NCI-H524 treated with DMSO at 0.1 percent for 48 hours (cell line): ENCODE measurements at regions not wholly inside any gene's neighbourhood (a gene's known extent, or its start where the extent isn't known, plus 50 kb on each side); places are given as distances from the start of the nearest gene placed in this dataset.
"Not testable (repeated sequence)": the region's sequence is repeated elsewhere in the genome, so short reads cannot be mapped to it uniquely, and the experiment has no call there.

ENCODE experiments used
- DNase-seq: peaks from one replicate; lab custom pipeline; 2025; lab: John Stamatoyannopoulos, UW

DNA sequence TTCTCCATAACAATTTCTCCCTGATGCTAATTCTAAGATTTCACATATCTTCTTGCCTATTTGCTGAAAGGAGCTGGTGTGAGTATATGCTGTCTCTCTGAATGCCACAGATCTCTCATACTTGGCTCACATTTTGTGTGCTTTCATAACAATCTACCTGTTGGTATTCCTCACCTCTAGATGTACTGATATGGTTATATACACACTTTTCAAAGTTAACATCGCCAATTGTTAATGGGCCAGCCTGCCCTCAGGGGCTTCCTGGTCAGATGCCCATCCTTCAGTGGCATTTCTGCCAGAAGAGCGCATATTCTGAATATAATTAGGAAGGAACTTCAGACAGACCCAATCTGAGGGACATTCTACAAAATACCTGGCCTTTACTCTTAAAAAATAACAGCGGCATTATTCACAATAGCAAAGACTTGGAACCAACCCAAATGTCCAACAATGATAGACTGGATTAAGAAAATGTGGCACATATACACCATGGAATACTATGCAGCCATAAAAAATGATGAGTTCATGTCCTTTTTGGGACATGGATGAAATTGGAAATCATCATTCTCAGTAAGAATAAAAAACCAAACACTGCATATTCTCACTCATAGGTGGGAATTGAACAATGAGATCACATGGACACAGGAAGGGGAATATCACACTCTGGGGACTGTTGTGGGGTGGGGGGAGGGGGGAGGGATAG is 123.9 kb upstream of the FAT1 start:
- not testable (repeated sequence) for DNase-seq

DNA sequence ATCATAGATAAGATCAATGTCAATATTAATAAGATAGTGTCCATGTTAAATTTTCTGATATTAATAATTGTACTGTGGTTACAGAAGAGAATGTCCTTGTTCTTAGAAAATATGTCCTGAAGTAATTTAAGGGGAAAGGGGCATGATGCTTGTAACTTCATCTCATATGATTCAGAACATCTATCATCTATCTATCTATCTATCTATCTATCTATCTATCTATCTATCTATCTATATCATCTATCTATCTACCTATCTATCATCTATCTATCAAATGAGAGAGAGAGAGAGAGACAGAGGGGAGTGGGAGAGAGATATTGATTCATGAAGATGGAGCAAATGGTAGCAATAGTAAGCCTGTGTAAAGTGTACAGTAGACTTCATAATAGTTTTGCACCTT is 124.8 kb upstream of the FAT1 start:
- DNase-seq = no peak

DNA sequence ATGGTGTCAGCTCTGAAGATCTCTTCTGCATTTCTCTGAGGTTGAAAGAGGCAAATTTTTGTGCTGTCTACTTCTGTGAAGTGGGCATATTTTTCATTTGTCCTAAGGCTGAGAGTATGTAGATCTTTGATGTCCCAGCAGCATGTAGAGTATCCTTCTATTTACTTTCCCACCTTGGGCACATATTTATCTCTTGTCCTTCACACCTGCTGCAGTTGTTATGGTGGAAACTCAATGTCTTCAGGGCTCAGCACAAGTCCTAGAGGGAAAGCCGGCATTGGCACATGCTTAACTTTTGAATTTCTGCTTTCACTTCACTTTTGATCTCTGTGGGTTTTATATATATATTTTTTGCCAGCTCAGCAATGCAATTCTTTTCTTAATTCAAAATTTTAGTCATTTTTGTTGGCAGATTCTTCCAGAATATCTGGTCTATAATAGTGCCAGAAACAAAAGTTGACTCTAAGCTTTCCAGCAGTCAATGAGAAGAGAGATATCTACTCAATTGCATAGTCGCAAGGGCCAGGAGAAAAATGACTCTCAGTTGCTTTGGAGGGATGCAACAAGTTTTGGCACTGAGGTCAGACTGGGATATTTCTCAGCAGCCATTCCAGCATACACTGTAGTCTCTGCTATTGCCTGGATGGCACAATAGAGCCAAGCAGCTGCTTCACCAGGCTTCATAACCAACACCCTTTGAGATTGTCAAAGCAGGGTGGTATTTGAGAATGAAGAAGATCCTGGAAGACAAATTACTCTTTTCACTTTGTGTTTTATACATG is 127.8 kb upstream of the FAT1 start:
- no peak for DNase-seq

DNA sequence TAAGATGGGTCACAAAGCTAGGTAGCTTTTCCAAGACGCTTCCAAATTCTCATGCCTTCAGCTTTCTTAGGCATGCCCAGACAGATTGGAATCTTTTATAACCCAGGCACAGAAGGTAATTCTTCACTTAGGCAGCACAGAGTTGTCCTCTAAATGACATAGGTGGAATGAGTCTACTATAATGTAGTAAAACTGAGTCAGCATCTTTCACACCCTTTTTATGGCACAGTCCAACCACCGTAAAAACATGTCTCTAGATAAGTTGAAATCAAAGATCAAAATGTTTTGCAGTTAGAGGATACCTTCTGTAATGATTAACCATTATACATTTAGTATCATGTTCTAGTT is 128.4 kb upstream of the FAT1 start:
- no peak for DNase-seq

DNA sequence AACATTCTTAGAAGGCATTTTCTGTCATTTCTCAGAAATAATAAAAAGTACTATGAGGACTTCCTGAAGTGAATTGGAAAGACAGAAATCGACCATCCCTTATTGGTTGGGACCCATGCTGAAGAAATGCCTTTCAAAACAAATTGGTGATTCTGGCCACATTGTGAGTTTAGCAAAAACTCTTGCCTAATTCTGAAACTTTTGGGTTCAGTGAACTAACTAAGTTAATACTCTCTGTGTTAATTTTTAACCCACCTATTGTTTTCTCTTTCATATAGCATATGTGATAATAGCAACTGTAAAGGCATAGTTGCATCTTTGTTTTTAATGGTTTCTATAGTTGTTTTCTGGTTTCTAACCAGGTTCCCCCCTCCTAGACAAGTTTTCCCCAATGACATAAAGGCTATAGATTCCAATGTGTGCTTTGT is 129.3 kb upstream of the FAT1 start:
- DNase-seq = no peak

DNA sequence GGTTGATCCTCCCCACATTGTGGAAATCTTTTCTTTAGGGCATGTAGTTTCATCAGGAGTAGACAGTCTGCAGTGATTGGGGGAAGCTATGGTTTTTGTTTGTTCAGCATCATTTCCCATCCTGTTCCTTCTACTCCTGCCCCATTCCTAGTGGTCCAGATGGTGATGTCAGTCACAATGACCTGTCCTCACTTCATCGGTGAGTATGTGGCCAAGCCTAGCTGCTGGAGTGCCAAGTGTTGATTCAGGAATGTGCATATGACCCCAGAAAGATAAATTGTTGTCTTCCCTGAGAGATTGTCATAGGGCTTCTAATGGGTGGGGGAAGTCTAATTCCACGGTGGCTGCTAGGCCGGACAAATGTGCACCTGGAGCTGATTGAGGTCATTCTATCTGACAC is 130.6 kb upstream of the FAT1 start:
- no peak for DNase-seq

DNA sequence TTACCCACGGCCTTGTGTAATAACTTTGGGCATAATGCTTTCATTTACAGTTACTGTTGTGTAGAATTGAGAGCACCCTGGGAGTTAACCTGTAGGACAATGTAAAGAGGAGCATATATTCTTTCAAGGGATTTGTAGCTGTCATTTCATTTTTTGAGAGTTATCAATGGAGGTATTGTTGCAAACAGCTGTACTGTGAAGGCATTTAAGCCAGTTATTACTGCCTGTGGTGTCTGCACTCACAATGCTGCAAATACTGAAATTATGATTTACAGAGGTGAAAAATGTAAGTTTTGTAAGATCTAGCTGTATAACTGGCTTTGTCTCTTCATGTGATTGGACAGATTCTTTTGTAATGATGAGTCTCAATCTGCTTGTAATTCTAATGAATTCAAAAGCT is 131.5 kb upstream of the FAT1 start:
- no peak for DNase-seq

DNA sequence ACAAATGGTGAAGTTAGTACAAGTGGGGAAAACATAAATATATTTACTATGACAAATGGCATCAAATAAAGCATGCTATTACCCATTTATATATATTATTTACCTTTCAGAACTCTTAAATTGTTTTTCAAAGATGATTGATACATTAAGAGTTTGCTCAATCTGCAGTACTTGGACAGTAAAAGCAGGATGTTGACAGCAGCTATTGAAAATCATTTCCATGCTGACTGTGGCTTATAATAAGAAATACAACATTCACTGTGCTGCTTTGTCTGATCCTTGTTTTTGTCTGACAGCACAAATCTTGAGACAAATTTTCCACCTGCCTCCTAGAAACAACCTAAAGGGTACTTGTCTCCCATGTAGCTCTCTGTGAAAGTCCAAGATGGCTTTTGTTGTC is 134.1 kb upstream of the FAT1 start:
- no peak for DNase-seq

DNA sequence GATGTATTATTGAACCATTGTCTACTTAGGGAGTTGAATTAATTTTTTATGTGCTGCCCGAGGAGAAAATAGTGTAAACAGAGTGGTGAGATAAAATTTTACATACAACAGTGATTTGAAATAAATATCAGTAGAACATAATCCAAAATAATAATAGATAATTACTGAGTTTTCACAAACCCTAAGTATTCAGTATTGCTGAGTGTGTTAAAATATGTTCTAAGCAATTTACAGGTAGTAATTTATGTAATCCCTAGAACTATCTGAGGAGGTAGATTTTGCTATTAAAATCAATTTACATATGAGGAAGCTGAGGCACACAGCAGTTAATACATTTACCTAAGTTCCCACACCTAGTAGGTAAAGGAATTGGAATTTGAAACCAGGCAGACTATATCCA is 134.7 kb upstream of the FAT1 start:
- no peak for DNase-seq

DNA sequence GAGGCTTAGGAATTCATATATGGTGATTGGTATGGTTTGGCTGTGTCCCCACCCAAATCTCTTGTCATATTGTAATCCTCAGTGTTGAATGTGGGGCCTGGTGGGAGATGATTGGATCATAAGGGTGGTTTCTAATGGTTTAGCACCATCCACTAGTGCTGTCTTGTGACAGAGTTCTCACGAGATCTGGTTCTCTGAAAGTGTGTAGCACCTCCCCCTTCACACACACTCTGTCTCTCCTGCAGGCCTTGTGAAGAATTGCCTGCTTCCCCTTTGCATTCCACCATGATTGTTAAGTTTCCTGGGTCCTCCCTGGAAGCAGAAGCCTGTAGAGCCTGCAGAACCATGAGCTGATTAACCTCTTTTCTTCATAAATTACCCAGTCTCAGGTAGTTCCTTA is 135.8 kb upstream of the FAT1 start:
- no peak for DNase-seq

DNA sequence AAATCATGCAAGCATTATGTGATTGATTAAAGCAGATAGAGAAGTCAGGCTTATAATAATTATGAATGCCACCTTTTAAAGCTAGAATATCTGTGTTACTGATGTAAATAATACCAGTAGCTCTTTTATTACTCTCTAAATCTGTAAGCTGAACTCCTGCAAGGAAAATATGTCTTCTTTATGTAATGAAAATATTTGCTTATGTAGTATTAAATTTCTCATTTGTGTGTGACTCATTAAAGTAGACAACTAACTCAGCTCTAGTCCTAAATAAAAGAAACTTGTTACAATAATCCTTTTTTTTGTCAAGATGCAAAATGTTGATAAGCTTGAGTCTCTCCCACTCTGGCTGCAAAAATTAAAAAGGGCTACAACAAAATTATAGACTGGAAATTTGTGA is 137.7 kb upstream of the FAT1 start:
- DNase-seq = no peak

DNA sequence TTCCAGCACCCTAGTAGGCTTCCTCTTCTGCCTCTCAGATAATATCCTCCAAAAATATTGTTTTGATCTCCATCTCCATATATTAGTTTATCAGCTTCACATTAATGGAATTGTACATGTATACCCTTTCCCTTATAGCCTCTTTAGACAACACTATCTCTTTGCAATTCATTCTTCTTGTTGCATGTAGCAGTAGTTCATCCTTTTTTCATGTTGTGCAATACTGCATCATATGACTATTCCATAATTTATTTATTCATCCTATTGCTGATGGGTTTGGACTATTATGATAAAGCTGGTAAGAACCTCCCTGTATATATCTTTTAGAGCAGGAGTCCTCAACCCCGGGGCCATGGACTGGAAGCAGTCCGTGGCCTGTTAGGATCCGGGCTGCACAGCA is 148.2 kb upstream of the FAT1 start:
- DNase-seq = no peak

DNA sequence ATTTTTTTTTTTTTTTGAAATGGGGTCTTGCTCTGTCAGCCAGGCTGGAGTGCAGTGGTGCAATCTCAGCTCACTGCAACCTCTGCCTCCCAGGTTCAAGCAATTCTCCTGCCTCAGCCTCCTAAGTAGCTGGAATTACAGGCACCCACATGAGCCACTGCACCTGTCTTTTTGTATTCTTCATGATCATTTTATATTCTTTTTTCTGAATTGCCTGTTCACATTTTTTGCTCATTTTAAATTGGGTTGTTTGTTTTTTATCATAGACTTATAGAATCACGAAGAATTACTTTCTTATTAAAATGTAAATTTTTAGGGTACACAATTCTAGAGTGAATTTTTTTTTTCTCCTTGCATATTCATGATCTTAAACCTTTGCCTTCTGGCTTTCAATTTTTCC is 149.4 kb upstream of the FAT1 start:
- not testable (repeated sequence) for DNase-seq

DNA sequence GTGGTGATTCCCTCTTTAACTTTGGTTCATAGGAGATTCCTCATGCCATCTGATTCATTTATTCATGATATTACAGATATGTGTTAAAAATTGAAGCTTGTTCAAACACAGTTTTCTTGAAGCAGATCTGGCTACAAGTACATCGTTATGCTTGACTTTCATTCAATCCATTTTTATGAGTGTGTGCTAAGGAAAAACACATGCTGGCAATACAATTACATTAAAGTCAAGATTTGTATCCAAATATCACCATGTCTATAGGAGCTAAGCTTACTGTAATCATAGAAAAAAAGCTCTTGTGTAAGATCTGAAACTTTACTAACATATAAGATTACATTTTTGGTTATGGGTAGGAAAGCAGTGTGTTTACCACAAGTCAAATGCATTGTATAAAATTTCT is 151.8 kb upstream of the FAT1 start:
- no peak for DNase-seq

DNA sequence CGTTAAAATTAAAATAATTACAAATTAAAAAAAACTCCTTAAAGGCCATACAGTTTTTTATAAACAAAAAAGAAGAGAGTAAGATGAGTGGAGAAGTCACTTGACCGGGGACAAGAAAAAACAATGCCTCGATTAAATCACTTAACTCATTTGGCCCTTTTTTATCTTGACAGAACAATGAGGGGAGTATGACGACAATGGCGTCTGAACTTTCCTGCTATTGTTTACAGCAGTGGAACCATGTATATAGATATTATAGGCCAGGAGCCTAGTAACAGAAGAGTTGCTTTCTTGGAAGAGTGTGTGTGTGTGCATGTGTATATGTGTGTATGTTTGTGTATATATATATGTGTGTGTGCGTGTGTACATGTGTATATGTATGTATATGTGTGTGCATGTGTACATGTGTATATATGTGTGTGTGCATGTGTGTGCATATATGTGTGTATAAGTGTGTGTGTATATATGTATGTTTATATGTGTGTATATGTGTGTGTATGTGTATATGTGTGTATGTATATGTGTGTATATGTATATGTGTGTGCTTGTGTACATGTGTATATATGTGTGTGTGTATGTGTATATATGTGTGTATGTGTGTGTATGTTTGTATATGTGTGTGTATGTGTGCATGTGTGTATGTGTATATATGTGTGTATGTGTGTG is 153.4 kb upstream of the FAT1 start:
- no peak for DNase-seq

DNA sequence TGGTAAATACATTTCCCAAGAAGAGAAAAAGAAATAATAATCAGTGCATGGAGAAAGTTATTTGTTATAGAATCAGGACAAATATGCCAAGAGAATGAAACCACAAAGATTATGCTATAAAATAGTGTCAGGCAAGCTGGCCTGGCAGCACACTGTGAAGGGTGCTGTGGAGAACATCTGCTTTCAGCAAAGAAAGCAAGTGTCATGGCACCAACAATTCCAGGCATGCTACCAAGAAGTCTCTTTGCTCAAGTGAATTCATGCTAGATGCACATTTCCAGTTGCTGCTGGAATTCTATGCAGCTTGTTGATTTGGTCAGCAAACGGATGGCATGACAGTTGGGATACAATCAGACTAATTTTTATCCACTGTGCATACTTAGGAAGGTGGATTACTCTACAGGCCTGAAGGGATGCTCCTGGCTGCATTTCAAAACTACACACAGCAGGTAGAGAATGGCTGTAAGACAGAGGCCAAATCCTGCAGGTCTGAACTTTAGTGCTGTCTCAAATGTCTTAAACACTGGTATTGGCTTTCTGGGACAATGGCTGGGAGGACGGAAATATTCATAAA is 154.6 kb upstream of the FAT1 start:
- no peak for DNase-seq

DNA sequence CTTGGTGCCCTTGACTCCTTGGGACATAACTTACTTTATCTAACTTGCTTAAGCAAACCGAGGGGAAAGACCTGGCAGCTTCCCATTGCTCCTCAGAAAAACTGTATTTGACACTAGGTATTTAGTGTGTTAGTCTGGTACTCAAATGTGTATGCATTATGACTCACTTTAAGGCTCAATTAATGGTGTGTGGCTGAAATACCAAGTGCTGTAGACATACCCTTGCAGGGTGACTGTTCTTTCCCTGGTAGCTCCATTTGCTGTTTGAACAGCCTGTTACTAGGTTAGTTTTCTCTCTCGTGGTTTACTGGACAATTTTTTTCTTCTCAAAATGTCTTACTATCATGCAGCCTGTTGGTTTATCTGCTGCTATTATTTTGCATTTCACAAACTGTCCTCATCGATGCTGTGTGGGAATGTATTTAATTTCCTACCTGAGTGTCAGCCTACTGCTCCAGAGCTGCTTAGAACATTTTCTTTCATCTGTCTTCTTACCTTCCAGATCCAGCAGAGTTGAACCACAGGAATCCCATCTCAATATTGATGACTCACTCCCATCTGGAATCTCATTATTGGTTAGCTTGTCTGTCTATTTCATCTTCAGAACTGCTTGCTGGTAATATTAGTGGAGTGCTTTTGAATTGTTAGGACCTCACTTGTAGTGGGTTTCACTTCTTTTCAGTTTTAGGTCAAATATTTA is 158.0 kb upstream of the FAT1 start:
- DNase-seq = no peak

DNA sequence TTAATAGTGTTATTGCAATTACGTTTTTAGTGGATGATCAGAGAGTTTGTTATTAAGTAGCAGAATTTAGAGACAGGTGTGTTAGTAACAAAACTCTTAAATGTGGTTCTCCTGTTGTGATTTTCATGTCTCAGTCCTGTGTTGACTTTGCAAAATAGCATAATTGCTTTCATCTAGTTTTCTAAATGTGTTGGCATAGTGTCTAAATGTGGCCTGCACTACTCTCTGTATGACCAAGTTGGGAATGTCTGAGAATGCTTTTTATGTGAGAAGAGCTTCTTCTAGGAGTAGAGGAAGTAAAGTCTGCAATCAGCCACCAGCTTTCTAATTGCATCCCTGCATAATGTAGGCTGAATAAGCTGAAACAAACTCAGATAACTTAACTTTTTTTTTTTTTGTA is 158.6 kb upstream of the FAT1 start:
- no peak for DNase-seq

DNA sequence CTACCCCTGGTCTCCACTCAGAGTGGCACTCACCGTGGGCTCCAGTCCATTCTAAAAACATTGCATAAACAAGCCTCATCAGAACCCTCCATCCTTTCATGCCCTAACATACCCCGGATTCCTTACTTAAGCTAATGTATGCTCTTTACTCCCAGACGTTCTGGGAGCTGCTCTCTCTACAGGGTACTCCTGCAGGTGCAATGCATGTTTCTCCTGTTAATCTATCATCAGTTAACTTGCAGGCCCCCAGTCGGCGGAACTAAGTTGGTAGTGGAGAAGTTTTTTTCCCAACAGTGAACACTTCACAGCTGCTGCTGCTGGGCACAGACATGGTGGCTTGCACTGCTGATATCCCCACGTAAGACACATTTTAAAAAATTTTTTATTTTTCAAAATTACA is 161.6 kb upstream of the FAT1 start:
- DNase-seq = no peak

DNA sequence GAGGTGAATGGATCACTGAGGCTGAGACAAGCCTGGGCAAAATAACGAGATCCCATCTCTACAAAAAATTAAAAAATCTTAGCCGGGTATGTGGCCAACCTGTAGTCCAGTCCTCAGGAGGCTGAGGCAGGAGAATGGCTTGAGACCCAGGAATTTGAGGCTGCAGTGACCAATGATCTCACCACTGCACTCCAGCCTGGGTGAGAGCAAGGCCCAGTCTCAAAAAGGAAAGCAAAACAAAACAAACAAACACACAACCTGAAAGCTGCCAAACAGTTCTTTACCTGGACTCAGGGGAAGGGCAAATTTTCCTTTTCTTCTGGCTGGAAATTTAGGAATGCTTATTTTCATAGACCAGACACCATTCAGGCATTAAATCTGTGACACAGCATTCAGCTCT is 163.1 kb upstream of the FAT1 start:
- no peak for DNase-seq

DNA sequence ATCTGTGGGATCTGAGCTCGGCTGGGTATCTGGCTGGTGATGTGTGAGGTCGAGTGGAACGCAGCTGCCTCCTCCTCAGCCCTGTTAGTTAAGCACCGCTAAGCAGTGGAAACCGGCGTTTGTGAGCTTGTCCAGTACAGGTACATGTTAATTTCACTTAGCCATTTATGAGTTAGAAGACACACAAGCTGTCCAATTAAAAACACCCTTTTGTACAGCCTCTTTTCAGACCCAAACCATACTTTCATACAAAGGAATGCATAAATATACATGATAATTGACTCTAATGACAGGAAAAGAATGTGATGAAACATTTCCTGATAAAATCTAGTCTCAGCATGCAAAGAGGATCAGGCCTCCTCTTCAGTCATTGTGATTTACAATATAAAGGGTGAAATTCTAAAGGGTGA is 163.6 kb upstream of the FAT1 start:
- no peak for DNase-seq

DNA sequence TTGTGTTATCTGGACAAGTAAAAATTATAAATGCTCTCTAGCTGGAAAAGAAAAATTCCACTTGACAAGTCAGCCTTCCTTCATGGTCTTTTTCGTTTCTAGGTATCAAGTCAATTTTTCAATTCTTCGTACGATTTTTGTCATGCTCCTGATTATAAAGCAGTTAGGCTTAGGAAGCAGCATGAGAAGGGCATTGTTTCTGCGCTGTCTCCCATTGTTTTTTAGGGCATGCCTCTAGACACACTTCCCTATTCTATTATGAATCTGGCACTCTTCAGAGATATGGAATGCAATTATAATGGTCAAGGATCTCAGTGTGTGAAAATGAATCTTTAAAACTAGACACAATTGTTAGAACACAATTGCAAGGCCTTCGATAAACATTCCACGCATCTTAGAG is 164.1 kb upstream of the FAT1 start:
- DNase-seq = no peak
